K562 (cell line): ENCODE measurements at regions not wholly inside any gene's neighbourhood (a gene's known extent, or its start where the extent isn't known, plus 50 kb on each side); places are given as distances from the start of the nearest gene placed in this dataset.

Source experiments
- BRD9 ChIP-seq: fragments of 450-650 bp; IDR thresholded peaks from 2 replicates; pipeline ENCODE4 v1.6.1; 2018; ENCODE audit warnings: low read depth; ENCODE audit not compliant: partially characterized antibody
- C11orf30 ChIP-seq: fragments of 450-650 bp; IDR thresholded peaks from 2 replicates; pipeline ENCODE4 v1.6.1; 2016; ENCODE audit warnings: low read depth, mild to moderate bottlenecking
- CAMTA2 ChIP-seq: fragments of 250-450 bp; sonication (Bioruptor Pico); conservative IDR thresholded peaks from 2 replicates; pipeline ENCODE4 v1.5.1; 2022
- CBX8 ChIP-seq: fragments of 200-600 bp; sonication (generic); IDR thresholded peaks from 2 replicates; pipeline ENCODE4 v1.6.1; 2012; ENCODE audit warnings: borderline replicate concordance, mixed run types, low read depth, mild to moderate bottlenecking, moderate library complexity, mixed read lengths, low read length, control low read depth, inconsistent platforms; ENCODE audit not compliant: poor library complexity, severe bottlenecking; ENCODE audit errors: extremely low read depth
- E2F4 ChIP-seq: sonication (generic); formaldehyde crosslinking; IDR thresholded peaks from 2 replicates; pipeline ENCODE4 v1.8.0; 2022; ENCODE audit warnings: mild to moderate bottlenecking, low read depth, missing genetic modification reagents
- ETV1 ChIP-seq: fragments of 450-650 bp; conservative IDR thresholded peaks from 2 replicates; pipeline ENCODE4 v1.6.1; 2016; ENCODE audit warnings: missing genetic modification characterization, control low read depth, low read depth, missing compliant biosample characterization
- ID3 ChIP-seq, 2 experiments: fragments of 250-450 bp in 1 of 2; fragments of 450-650 bp in 1 of 2; sonication (Bioruptor Pico) in 1 of 2; IDR thresholded peaks; 2 replicates each; pipeline versions ENCODE4 v1.6.1 to v1.8.0; 2016 to 2021; ENCODE audit warnings: mild to moderate bottlenecking in 2 of 2, moderate library complexity in 2 of 2, missing compliant biosample characterization in 1 of 2, missing genetic modification characterization in 1 of 2
- KLF13 ChIP-seq: fragments of 450-650 bp; IDR thresholded peaks from 2 replicates; pipeline ENCODE4 v1.6.1; 2016; ENCODE audit warnings: missing genetic modification characterization, low read depth, mild to moderate bottlenecking, missing compliant biosample characterization, moderate library complexity, borderline replicate concordance
- MXD1 ChIP-seq: fragments of 250-450 bp; sonication (Bioruptor Pico); IDR thresholded peaks from 2 replicates; pipeline ENCODE4 v1.8.0; 2021; ENCODE audit warnings: borderline replicate concordance, mild to moderate bottlenecking, moderate library complexity; ENCODE audit not compliant: poor library complexity, severe bottlenecking
- PHTF2 ChIP-seq: fragments of 250-450 bp; sonication (Bioruptor Pico); IDR thresholded peaks from 2 replicates; pipeline ENCODE4 v1.5.0; 2021; ENCODE audit warnings: mild to moderate bottlenecking
- RAD51 ChIP-seq: fragments of 450-650 bp; IDR thresholded peaks from 2 replicates; pipeline ENCODE4 v1.7.1; 2016; ENCODE audit warnings: low read depth, mild to moderate bottlenecking, borderline replicate concordance
- RHOXF2B ChIP-seq: fragments of 250-450 bp; sonication (Bioruptor Pico); conservative IDR thresholded peaks from 2 replicates; pipeline ENCODE4 v1.5.1; 2021
- SMARCA4 ChIP-seq: fragments of 450-650 bp; IDR thresholded peaks from 2 replicates; pipeline ENCODE4 v1.6.1; 2016
- SRSF3 ChIP-seq: fragments of 200-400 bp; formaldehyde crosslinking; IDR thresholded peaks from 2 replicates; pipeline ENCODE4 v1.6.1; 2016; ENCODE audit warnings: mild to moderate bottlenecking, low read length, moderate library complexity; ENCODE audit not compliant: insufficient read depth
- STAT5A ChIP-seq: IDR thresholded peaks from 2 replicates; pipeline ENCODE4 v1.6.1; 2012; ENCODE audit warnings: low read length, inconsistent platforms, borderline replicate concordance
- TCF3 ChIP-seq: sonication (generic); formaldehyde crosslinking; IDR thresholded peaks from 2 replicates; pipeline ENCODE4 v1.4.0; 2020; ENCODE audit warnings: mild to moderate bottlenecking, missing genetic modification reagents
- TEAD4 ChIP-seq, 2 experiments: sonication (generic) in 1 of 2; formaldehyde crosslinking in 1 of 2; IDR thresholded peaks; 2 replicates each; pipeline versions ENCODE4 v1.6.1 to v1.8.0; 2012 to 2022; ENCODE audit warnings: borderline replicate concordance in 1 of 2, inconsistent platforms in 1 of 2, low read length in 1 of 2, mild to moderate bottlenecking in 1 of 2, missing genetic modification reagents in 1 of 2
- TOE1 ChIP-seq, 2 experiments: fragments of 450-650 bp in 1 of 2; sonication (generic) in 1 of 2; formaldehyde crosslinking in 1 of 2; IDR thresholded peaks; 2 replicates each; pipeline versions ENCODE4 v1.7.1 to v1.8.0; 2016 to 2022; ENCODE audit warnings: borderline replicate concordance in 2 of 2, mild to moderate bottlenecking in 2 of 2, antibody characterized with exemption in 1 of 2, inconsistent platforms in 1 of 2, low read depth in 1 of 2, missing genetic modification reagents in 1 of 2, moderate library complexity in 1 of 2
- TF ChIP-seq, protein P1 (sequence below): fragments of 250-450 bp; sonication (Bioruptor Pico); IDR thresholded peaks from 2 replicates; pipeline ENCODE4 v1.5.0; 2021
- TF ChIP-seq, protein P2 (sequence below): IDR thresholded peaks from 2 replicates; pipeline ENCODE4 v1.6.1; 2016; ENCODE audit warnings: missing genetic modification characterization, missing compliant biosample characterization

- TF ChIP-seq ID3 (CRISPR knock-in tag; IDR thresholded peaks at IDR 0.05) (no peak), ID3 (tag; IDR thresholded peaks at IDR 0.05) (no peak), MXD1 (CRISPR knock-in tag) (no peak), TOE1 (IDR thresholded peaks at IDR 0.05; ENCODE audit: borderline replicate concordance) (no peak), TOE1 (CRISPR knock-in tag; IDR thresholded peaks at IDR 0.05; ENCODE audit: borderline replicate concordance, low read depth) (no peak), BRD9 (no peak), SMARCA4 (peak; percentile 63; the same call in 1 of the 2 replicates), CAMTA2 (no peak), TCF3 (CRISPR knock-in tag) (peak; percentile 77), C11orf30 (peak; percentile 34; the same call in 1 of the 2 replicates), SRSF3 (no peak), E2F4 (CRISPR knock-in tag) (no peak), CBX8 (no peak), RAD51 (no peak), ETV1 (tag) (no peak), KLF13 (tag) (no peak), RHOXF2B (no peak), TEAD4 (IDR thresholded peaks at IDR 0.05; ENCODE audit: low read length) (peak; percentile 77), TEAD4 (CRISPR knock-in tag; IDR thresholded peaks at IDR 0.05; ENCODE audit: borderline replicate concordance) (no peak), STAT5A (peak; percentile 42), PHTF2 (no peak)
- TF ChIP-seq, protein P1, sequence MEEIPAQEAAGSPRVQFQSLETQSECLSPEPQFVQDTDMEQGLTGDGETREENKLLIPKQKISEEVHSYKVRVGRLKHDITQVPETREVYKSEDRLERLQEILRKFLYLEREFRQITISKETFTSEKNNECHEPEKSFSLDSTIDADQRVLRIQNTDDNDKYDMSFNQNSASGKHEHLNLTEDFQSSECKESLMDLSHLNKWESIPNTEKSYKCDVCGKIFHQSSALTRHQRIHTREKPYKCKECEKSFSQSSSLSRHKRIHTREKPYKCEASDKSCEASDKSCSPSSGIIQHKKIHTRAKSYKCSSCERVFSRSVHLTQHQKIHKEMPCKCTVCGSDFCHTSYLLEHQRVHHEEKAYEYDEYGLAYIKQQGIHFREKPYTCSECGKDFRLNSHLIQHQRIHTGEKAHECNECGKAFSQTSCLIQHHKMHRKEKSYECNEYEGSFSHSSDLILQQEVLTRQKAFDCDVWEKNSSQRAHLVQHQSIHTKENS (CRISPR knock-in tag) = no peak
- TF ChIP-seq, protein P2, sequence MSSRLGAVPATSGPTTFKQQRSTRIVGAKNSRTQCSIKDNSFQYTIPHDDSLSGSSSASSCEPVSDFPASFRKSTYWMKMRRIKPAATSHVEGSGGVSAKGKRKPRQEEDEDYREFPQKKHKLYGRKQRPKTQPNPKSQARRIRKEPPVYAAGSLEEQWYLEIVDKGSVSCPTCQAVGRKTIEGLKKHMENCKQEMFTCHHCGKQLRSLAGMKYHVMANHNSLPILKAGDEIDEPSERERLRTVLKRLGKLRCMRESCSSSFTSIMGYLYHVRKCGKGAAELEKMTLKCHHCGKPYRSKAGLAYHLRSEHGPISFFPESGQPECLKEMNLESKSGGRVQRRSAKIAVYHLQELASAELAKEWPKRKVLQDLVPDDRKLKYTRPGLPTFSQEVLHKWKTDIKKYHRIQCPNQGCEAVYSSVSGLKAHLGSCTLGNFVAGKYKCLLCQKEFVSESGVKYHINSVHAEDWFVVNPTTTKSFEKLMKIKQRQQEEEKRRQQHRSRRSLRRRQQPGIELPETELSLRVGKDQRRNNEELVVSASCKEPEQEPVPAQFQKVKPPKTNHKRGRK (tag) = no peak
Measured at GRCh38 chr5:109571785-109572184, 117.9 kb upstream of the MAN2A1 start (continued).
